Prostate gland (tissue), 2 donors: ENCODE measurements at regions not wholly inside any gene's neighbourhood (a gene's known extent, or its start where the extent isn't known, plus 50 kb on each side); places are given as distances from the start of the nearest gene placed in this dataset.

Source experiments
- CTCF ChIP-seq, 4 experiments: fragments of 200-600 bp in 2 of 4; fragments of 450-650 bp in 2 of 4; sonication (generic) in 2 of 4; IDR thresholded peaks; 1 replicate in 3 of 4; 2 replicates in 1 of 4; pipeline ENCODE4 v1.5.1; 2016 to 2019; ENCODE audit warnings: antibody characterized with exemption in 4 of 4, mild to moderate bottlenecking in 2 of 4, moderate library complexity in 2 of 4
- POLR2A ChIP-seq: fragments of 450-650 bp; IDR thresholded peaks from one replicate; pipeline ENCODE4 v1.6.1; 2016; ENCODE audit warnings: antibody characterized with exemption, mild to moderate bottlenecking
- POLR2AphosphoS5 ChIP-seq: sonication (generic); formaldehyde crosslinking; IDR thresholded peaks from one replicate; pipeline ENCODE4 v1.6.1; 2017; ENCODE audit warnings: antibody characterized with exemption

GRCh38 chr20:5484926-5485325, 125.9 kb downstream of the GPCPD1 start:
- TF ChIP-seq POLR2A (no peak), CTCF (IDR thresholded peaks at IDR 0.05) (no peak), POLR2AphosphoS5 (no peak)
